ENCODE measurements at regions not wholly inside any gene's neighbourhood (a gene's known extent, or its start where the extent isn't known, plus 50 kb on each side); places are given as distances from the start of the nearest gene placed in this dataset.

- no peak overlapping the region for H3K9ac ChIP-seq (ENCODE audit: insufficient read depth in 1 of 2, low read length in 2 of 2)
- H3K36me3 ChIP-seq (ENCODE audit: control insufficient read depth in 4 of 4, insufficient read depth in 4 of 4, low read length in 4 of 4): no peaks in the 10 kb centered on the region
- H3K4me1 ChIP-seq (ENCODE audit: control insufficient read depth in 5 of 5, insufficient read depth in 5 of 5, low read length in 5 of 5): no peaks in the 10 kb centered on the region
- ATAC-seq (ENCODE audit: insufficient read depth, low FRiP score) (no peak), DNase-seq (no peak)
- no peak overlapping the region for H3K4me3 ChIP-seq
- no peak overlapping the region for H3K27ac ChIP-seq (ENCODE audit: low read depth in 1 of 2, low read length in 1 of 2)
- H3K27me3 ChIP-seq (ENCODE audit: control insufficient read depth in 3 of 3, insufficient read depth in 3 of 3, low read length in 2 of 3): peaks cover 0 to 4% (median 2%) of the 10 kb centered on the region in 3 donors
- TF ChIP-seq CTCF (IDR thresholded peaks at IDR 0.05; ENCODE audit: control extremely low read depth, extremely low read depth): no peak
- no peaks in the 10 kb centered on the region for H3K9me3 ChIP-seq (ENCODE audit: control insufficient read depth in 4 of 4, insufficient read depth in 3 of 4, low read length in 3 of 4)
- 62 to 79% methylated on average over 1 of the region's 1 CpG for WGBS, 2 donors
These were observed 143.8 kb downstream of the GPAT3 start for GRCh38 chr4:83679692-83680091.

GRCh38 chr4:83679254-83679653 is 143.3 kb downstream of the GPAT3 start:
- 76 to 77% methylated on average over 3 of the region's 3 CpGs for WGBS, 2 donors

GRCh38 chr4:83677656-83678055 is 141.7 kb downstream of the GPAT3 start:
- ATAC-seq (ENCODE audit: insufficient read depth, low FRiP score) (no peak), DNase-seq (no peak)
- no peaks in the 10 kb centered on the region for H3K4me1 ChIP-seq (ENCODE audit: control insufficient read depth in 5 of 5, insufficient read depth in 5 of 5, low read length in 5 of 5)
- H3K9me3 ChIP-seq (ENCODE audit: control insufficient read depth in 4 of 4, insufficient read depth in 3 of 4, low read length in 3 of 4): no peaks in the 10 kb centered on the region
- no peak overlapping the region for H3K4me3 ChIP-seq
- peaks cover 0 to 4% (median 2%) of the 10 kb centered on the region in 3 donors for H3K27me3 ChIP-seq (ENCODE audit: control insufficient read depth in 3 of 3, insufficient read depth in 3 of 3, low read length in 2 of 3)
- no peak overlapping the region for H3K9ac ChIP-seq (ENCODE audit: insufficient read depth in 1 of 2, low read length in 2 of 2)
- WGBS, 2 donors: 77 to 95% methylated on average over 3 of the region's 3 CpGs
- no peaks in the 10 kb centered on the region for H3K36me3 ChIP-seq (ENCODE audit: control insufficient read depth in 4 of 4, insufficient read depth in 4 of 4, low read length in 4 of 4)
- TF ChIP-seq CTCF (IDR thresholded peaks at IDR 0.05; ENCODE audit: control extremely low read depth, extremely low read depth): no peak
- H3K27ac ChIP-seq (ENCODE audit: low read depth in 1 of 2, low read length in 1 of 2): no peak overlapping the region

More at GRCh38 chr4:83679254-83679653, 143.3 kb downstream of the GPAT3 start:
- Histone ChIP-seq H3K9me3 (ENCODE audit: control insufficient read depth in 4 of 4, insufficient read depth in 3 of 4, low read length in 3 of 4) (no peaks in the 10 kb centered on the region), H3K4me3 (no peak overlapping the region), H3K27me3 (ENCODE audit: control insufficient read depth in 3 of 3, insufficient read depth in 3 of 3, low read length in 2 of 3) (peaks cover 0 to 4% (median 2%) of the 10 kb centered on the region in 3 donors), H3K36me3 (ENCODE audit: control insufficient read depth in 4 of 4, insufficient read depth in 4 of 4, low read length in 4 of 4) (no peaks in the 10 kb centered on the region), H3K27ac (ENCODE audit: low read depth in 1 of 2, low read length in 1 of 2) (no peak overlapping the region), H3K9ac (ENCODE audit: insufficient read depth in 1 of 2, low read length in 2 of 2) (no peak overlapping the region), H3K4me1 (ENCODE audit: control insufficient read depth in 5 of 5, insufficient read depth in 5 of 5, low read length in 5 of 5) (no peaks in the 10 kb centered on the region)
- no peak for TF ChIP-seq CTCF (IDR thresholded peaks at IDR 0.05; ENCODE audit: control extremely low read depth, extremely low read depth)
- no peak for ATAC-seq (ENCODE audit: insufficient read depth, low FRiP score)
- DNase-seq: no peak

GRCh38 chr4:83664741-83665140 is 128.8 kb downstream of the GPAT3 start:
- TF ChIP-seq CTCF (IDR thresholded peaks at IDR 0.05; ENCODE audit: control extremely low read depth, extremely low read depth): no peak
- 72 to 88% methylated on average over 5 of the region's 5 CpGs for WGBS, 2 donors
- H3K4me1 ChIP-seq (ENCODE audit: control insufficient read depth in 5 of 5, insufficient read depth in 5 of 5, low read length in 5 of 5): no peaks in the 10 kb centered on the region
- no peak for DNase-seq
- no peaks in the 10 kb centered on the region for H3K9me3 ChIP-seq (ENCODE audit: control insufficient read depth in 4 of 4, insufficient read depth in 3 of 4, low read length in 3 of 4)
- H3K36me3 ChIP-seq (ENCODE audit: control insufficient read depth in 4 of 4, insufficient read depth in 4 of 4, low read length in 4 of 4): no peaks in the 10 kb centered on the region
- no peak overlapping the region for H3K27ac ChIP-seq (ENCODE audit: low read depth in 1 of 2, low read length in 1 of 2)
- H3K27me3 ChIP-seq (ENCODE audit: control insufficient read depth in 3 of 3, insufficient read depth in 3 of 3, low read length in 2 of 3): peaks cover 0 to under 1% (median 0%) of the 10 kb centered on the region in 3 donors
- H3K4me3 ChIP-seq: no peak overlapping the region
- no peak overlapping the region for H3K9ac ChIP-seq (ENCODE audit: insufficient read depth in 1 of 2, low read length in 2 of 2)
- no peak for ATAC-seq (ENCODE audit: insufficient read depth, low FRiP score)

All from lung (tissue), 11 donors.